Endothelial cell of umbilical vein (primary cell): ENCODE measurements at regions not wholly inside any gene's neighbourhood (a gene's known extent, or its start where the extent isn't known, plus 50 kb on each side); places are given as distances from the start of the nearest gene placed in this dataset.

Experiments
- BruUV-seq: library from RNA; stranded (reverse); fragments of 400-500 nt; replicated peaks from 2 replicates; lab custom pipeline; 2021; lab: Mats Ljungman, UMichigan
- CTCF ChIA-PET: fragments of 300-600, 350-600 bp; sonication (Branson Sonifier 250); formaldehyde crosslinking; loops from one replicate; lab custom pipeline; 2021; ENCODE audit warnings: antibody characterized with exemption, inconsistent platforms; lab: Charles Lee
- POLR2A ChIA-PET: fragments of 300-600, 350-600 bp; sonication (Branson Sonifier 250); formaldehyde crosslinking; loops from one replicate; lab custom pipeline; 2021; ENCODE audit warnings: antibody characterized with exemption, inconsistent platforms; lab: Charles Lee
- DNase-seq: peaks from one replicate; pipeline ENCODE4 v3.0.0-alpha.2; 2011; ENCODE audit warnings: low read depth, low spot score
- FAIRE-seq: peaks from 2 replicates; lab custom pipeline; 2011; peaks lifted over from hg19 to GRCh38; lab: Jason Lieb, UNC
- H2AFZ ChIP-seq: 2 replicates; pipeline ENCODE4 v1.6.0; 2012; ENCODE audit warnings: low read depth, low read length, control low read depth, inconsistent platforms
- H3K27ac ChIP-seq: 2 replicates; pipeline ENCODE4 v1.5.1; 2011; ENCODE audit warnings: low read depth, mild to moderate bottlenecking, control low read depth, low read length, moderate library complexity; ENCODE audit not compliant: insufficient read depth
- H3K27me3 ChIP-seq, 2 experiments: 2 replicates each; pipeline versions ENCODE4 v1.6.0 to v1.6.1; 2011; ENCODE audit warnings: low read length in 2 of 2, mixed read lengths in 1 of 2; ENCODE audit not compliant: control insufficient read depth in 2 of 2, insufficient read depth in 2 of 2
- H3K36me3 ChIP-seq, 2 experiments: 2 replicates in 1 of 2; 3 replicates in 1 of 2; pipeline ENCODE4 v1.5.1; 2011; ENCODE audit warnings: low read length in 2 of 2, mild to moderate bottlenecking in 1 of 2, moderate library complexity in 1 of 2; ENCODE audit not compliant: control insufficient read depth in 2 of 2, insufficient read depth in 2 of 2; ENCODE audit errors: extremely low read depth in 1 of 2
- H3K4me1 ChIP-seq: 3 replicates; pipeline ENCODE4 v1.5.1; 2011; ENCODE audit warnings: mild to moderate bottlenecking, low read length; ENCODE audit not compliant: control insufficient read depth, insufficient read depth; ENCODE audit errors: extremely low read depth
- H3K4me2 ChIP-seq: 2 replicates; pipeline ENCODE4 v1.6.1; 2011; ENCODE audit warnings: low read length, control low read depth, mixed read lengths; ENCODE audit not compliant: insufficient read depth
- H3K4me3 ChIP-seq, 3 experiments: fragments of 200-600 bp in 1 of 3; sonication (generic), shearing (Covaris generic) in 1 of 3; replicated peaks in 1 of 3; 2 replicates each; pipeline ENCODE4 v1.5.1; 2011 to 2016; ENCODE audit warnings: control low read depth in 3 of 3, low read length in 3 of 3, mild to moderate bottlenecking in 2 of 3, inconsistent platforms in 1 of 3, low read depth in 1 of 3, moderate library complexity in 1 of 3; ENCODE audit not compliant: insufficient read depth in 1 of 3
- H3K79me2 ChIP-seq: 2 replicates; pipeline ENCODE4 v1.6.0; 2012; ENCODE audit warnings: low read length, inconsistent platforms; ENCODE audit not compliant: control insufficient read depth, insufficient read depth
- H3K9ac ChIP-seq: replicated peaks from 2 replicates; pipeline ENCODE3; 2011; ENCODE audit warnings: low read length, control low read depth; ENCODE audit not compliant: insufficient read depth; ENCODE audit errors: extremely low read depth
- H3K9me1 ChIP-seq: replicated peaks from 3 replicates; pipeline ENCODE4 v1.6.0; 2011; ENCODE audit warnings: mild to moderate bottlenecking, low read length; ENCODE audit not compliant: control insufficient read depth, insufficient read depth; ENCODE audit errors: extremely low read depth
- H3K9me3 ChIP-seq: replicated peaks from 2 replicates; pipeline ENCODE4 v1.5.1; 2012; ENCODE audit warnings: low read length, inconsistent platforms; ENCODE audit not compliant: control insufficient read depth, insufficient read depth
- H4K20me1 ChIP-seq: replicated peaks from 2 replicates; pipeline ENCODE3; 2011; ENCODE audit warnings: mild to moderate bottlenecking, low read length; ENCODE audit not compliant: control insufficient read depth, insufficient read depth; ENCODE audit errors: extremely low read depth
- EZH2 ChIP-seq: IDR thresholded peaks from 2 replicates; pipeline ENCODE4 v1.6.1; 2012; ENCODE audit warnings: borderline replicate concordance, low read depth, mild to moderate bottlenecking, moderate library complexity, low read length, inconsistent platforms; ENCODE audit not compliant: severe bottlenecking
- FOS ChIP-seq: IDR thresholded peaks from 2 replicates; pipeline ENCODE4 v1.6.1; 2011; ENCODE audit warnings: mild to moderate bottlenecking, low read length, moderate library complexity, borderline replicate concordance; ENCODE audit not compliant: insufficient read depth
- GATA2 ChIP-seq: IDR thresholded peaks from 2 replicates; pipeline ENCODE4 v1.7.0; 2011; ENCODE audit warnings: low read depth, mild to moderate bottlenecking, moderate library complexity, mixed read lengths, low read length; ENCODE audit not compliant: insufficient read length, insufficient read depth
- JUN ChIP-seq: IDR thresholded peaks from 2 replicates; pipeline ENCODE4 v1.6.1; 2011; ENCODE audit warnings: borderline replicate concordance, low read depth; ENCODE audit not compliant: insufficient read length, insufficient read depth
- MYC ChIP-seq: IDR thresholded peaks from one replicate; pipeline ENCODE4 v1.6.1; 2011; ENCODE audit warnings: mild to moderate bottlenecking, low read depth, low read length
- POLR2A ChIP-seq: IDR thresholded peaks from 2 replicates; pipeline ENCODE4 v1.6.1; 2012; ENCODE audit warnings: low read depth, mild to moderate bottlenecking, control low read depth, low read length
- POLR2AphosphoS5 ChIP-seq: IDR thresholded peaks from 2 replicates; pipeline ENCODE4 v1.6.1; 2012; ENCODE audit warnings: low read depth, mild to moderate bottlenecking, control low read depth, low read length, moderate library complexity; ENCODE audit not compliant: insufficient read depth
- dilution Hi-C: fragments of 300-500 bp; cut with MboI; formaldehyde crosslinking; loops from one replicate; pipeline ENCODE4 v1.15.0; 2019; ENCODE audit warnings: low sequenced_read_pairs; ENCODE audit not compliant: extremely low pct_ligation_motif_present
- intact Hi-C: fragments of 100-400 bp; cut with micrococcal nuclease; formaldehyde crosslinking; loops from one replicate; pipeline ENCODE4 v1.10.0; 2022
- TF ChIP-seq, protein P1 (sequence below), 2 donors: IDR thresholded peaks; 1 replicate in 1 of 2; 2 replicates in 1 of 2; pipeline ENCODE4 v1.5.1; 2011; ENCODE audit warnings: low read length in 2 of 2, mild to moderate bottlenecking in 2 of 2, moderate library complexity in 2 of 2, control low read depth in 1 of 2, inconsistent platforms in 1 of 2, low read depth in 1 of 2; ENCODE audit not compliant: insufficient read depth in 1 of 2; ENCODE audit errors: extremely low read depth in 1 of 2
- TF ChIP-seq, protein P2 (sequence below): IDR thresholded peaks from 2 replicates; pipeline ENCODE4 v1.6.1; 2011; ENCODE audit not compliant: insufficient read depth, insufficient read length

DNA sequence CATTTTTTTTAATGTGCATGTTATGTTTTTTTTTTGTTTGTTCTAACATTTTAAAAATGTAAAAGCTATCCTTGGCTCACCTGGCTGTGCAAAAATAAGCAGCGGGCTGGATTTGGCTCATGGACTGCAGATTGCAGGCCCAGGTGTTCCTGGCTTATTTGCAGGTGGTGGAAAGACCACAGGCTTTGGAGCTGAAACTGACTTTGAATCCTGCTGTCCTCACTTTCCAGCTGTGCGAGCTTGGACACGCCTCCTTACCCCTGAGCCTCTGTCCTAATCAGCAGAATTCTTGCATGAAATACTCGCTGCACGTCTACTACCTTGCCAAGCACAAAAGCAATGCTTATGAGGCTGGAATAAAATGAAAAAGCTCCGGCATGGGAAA, 188.7 kb upstream of the TPM1 start:
- intact Hi-C loops, result no loop called here

More for the DNA sequence above, 188.7 kb upstream of the TPM1 start:
- ChIA-PET CTCF (interaction anchor here (1.1 to 1.3 kb wide), 2 partner anchors 18 to 194 kb away, joined by 3 to 5 read pairs; no protein-coding TSS in a partner anchor), POLR2A (no interaction called here)
- H3K9me1 ChIP-seq, result no peaks in the 10 kb centered on the region
- no peak overlapping the region for H3K4me3 ChIP-seq
- FAIRE-seq, result no peak
- DNase-seq, result no peak
- H3K4me2 ChIP-seq, result no peak overlapping the region
- no peak overlapping the region for H3K27ac ChIP-seq
- no peak for TF ChIP-seq POLR2AphosphoS5
- no peak for TF ChIP-seq JUN
- TF ChIP-seq GATA2, result no peak
- TF ChIP-seq FOS, result no peak
- no peak for TF ChIP-seq MYC
- TF ChIP-seq EZH2, result no peak
- TF ChIP-seq POLR2A, result no peak
- TF ChIP-seq, protein P1, sequence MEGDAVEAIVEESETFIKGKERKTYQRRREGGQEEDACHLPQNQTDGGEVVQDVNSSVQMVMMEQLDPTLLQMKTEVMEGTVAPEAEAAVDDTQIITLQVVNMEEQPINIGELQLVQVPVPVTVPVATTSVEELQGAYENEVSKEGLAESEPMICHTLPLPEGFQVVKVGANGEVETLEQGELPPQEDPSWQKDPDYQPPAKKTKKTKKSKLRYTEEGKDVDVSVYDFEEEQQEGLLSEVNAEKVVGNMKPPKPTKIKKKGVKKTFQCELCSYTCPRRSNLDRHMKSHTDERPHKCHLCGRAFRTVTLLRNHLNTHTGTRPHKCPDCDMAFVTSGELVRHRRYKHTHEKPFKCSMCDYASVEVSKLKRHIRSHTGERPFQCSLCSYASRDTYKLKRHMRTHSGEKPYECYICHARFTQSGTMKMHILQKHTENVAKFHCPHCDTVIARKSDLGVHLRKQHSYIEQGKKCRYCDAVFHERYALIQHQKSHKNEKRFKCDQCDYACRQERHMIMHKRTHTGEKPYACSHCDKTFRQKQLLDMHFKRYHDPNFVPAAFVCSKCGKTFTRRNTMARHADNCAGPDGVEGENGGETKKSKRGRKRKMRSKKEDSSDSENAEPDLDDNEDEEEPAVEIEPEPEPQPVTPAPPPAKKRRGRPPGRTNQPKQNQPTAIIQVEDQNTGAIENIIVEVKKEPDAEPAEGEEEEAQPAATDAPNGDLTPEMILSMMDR (IDR thresholded peaks at IDR 0.05; ENCODE audit: extremely low read depth in 1 of 2, insufficient read depth in 1 of 2, low read depth in 1 of 2, low read length in 2 of 2), result no peak
- TF ChIP-seq, protein P2, sequence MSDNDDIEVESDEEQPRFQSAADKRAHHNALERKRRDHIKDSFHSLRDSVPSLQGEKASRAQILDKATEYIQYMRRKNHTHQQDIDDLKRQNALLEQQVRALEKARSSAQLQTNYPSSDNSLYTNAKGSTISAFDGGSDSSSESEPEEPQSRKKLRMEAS, result no peak
- H3K79me2 ChIP-seq, result no peaks in the 10 kb centered on the region
- H3K4me1 ChIP-seq, result peaks cover 24% of the 10 kb centered on the region
- no peaks in the 10 kb centered on the region for H3K9me3 ChIP-seq
- H4K20me1 ChIP-seq, result no peaks in the 10 kb centered on the region
- H3K27me3 ChIP-seq, result no peaks in the 10 kb centered on the region
- no peak overlapping the region for H2AFZ ChIP-seq
- H3K36me3 ChIP-seq, result no peaks in the 10 kb centered on the region
- BruUV-seq, result no TSS peak
- no peak overlapping the region for H3K9ac ChIP-seq
- dilution Hi-C loops, result no loop called here
